ENCODE measurements at regions not wholly inside any gene's neighbourhood (a gene's known extent, or its start where the extent isn't known, plus 50 kb on each side); places are given as distances from the start of the nearest gene placed in this dataset.

- WGBS (ENCODE audit: insufficient coverage), result 85% methylated on average over 16 of the region's 18 CpGs
Measured at GRCh38 chr7:156173748-156174353, 361.6 kb upstream of the SHH start.

DNA sequence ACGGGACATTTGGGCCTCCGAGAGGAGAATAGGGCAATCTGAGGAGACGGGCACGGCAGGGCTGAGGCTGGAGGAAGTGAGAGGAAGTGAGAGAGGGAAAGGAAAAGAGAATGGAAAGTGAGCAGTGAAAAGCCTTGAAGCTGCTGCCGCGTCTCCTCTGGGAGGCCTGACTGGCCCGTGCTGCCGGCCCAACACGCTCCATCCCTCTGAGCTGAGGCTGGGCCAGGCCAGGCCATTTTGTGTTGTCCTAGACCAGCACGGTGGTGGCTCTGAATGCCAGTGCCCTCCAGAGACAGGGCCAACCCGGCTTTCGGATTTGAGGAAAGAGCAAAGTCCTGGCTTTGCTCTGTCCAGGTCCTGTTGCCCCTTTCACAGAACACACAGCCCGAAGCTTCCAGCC lies 361.1 kb upstream of the SHH start:
- Histone ChIP-seq H4K20me1 (ENCODE audit: control insufficient read depth, insufficient read depth, low read length, poor library complexity, severe bottlenecking) (no peaks in the 10 kb centered on the region), H3K27ac (ENCODE audit: low read length in 2 of 2) (no peak overlapping the region), H3K4me3 (ENCODE audit: control extremely low read depth in 1 of 5, extremely low read depth in 1 of 5, insufficient read depth in 1 of 5, low read depth in 2 of 5, low read length in 4 of 5) (no peak overlapping the region), H3K9ac (ENCODE audit: low read length) (no peak overlapping the region), H3K9me3 (ENCODE audit: control extremely low read depth in 1 of 3, control insufficient read depth in 2 of 3, insufficient read depth in 1 of 3, low read length in 2 of 3) (peaks cover 0 to 5% (median 0%) of the 10 kb centered on the region in 3 donors), H3K36me3 (replicated peaks in 1 of 2; ENCODE audit: control extremely low read depth in 1 of 2, control insufficient read depth in 1 of 2, extremely low read depth in 1 of 2, insufficient read depth in 2 of 2, low read length in 1 of 2) (no peaks in the 10 kb centered on the region), H3K27me3 (replicated peaks in 1 of 4; ENCODE audit: control extremely low read depth in 1 of 4, control insufficient read depth in 3 of 4, insufficient read depth in 4 of 4, low read length in 3 of 4) (no peaks in the 10 kb centered on the region), H3K4me1 (ENCODE audit: control insufficient read depth in 2 of 2, insufficient read depth in 2 of 2, low read length in 2 of 2) (no peaks in the 10 kb centered on the region), H3K79me2 (ENCODE audit: control insufficient read depth, insufficient read depth, low read length) (no peaks in the 10 kb centered on the region), H2AFZ (ENCODE audit: insufficient read depth, low read depth, low read length, poor library complexity, severe bottlenecking) (no peak overlapping the region), H3K4me2 (replicated peaks; ENCODE audit: low read depth, low read length, poor library complexity, severe bottlenecking) (no peak overlapping the region)
- POLR2A ChIA-PET, result no interaction called here
- ATAC-seq (ENCODE audit: low read depth), result no peak
- WGBS (ENCODE audit: insufficient coverage), result 64% methylated on average over 10 of the region's 13 CpGs
- CTCF ChIA-PET, result no interaction called here
- DNase-seq, result no peak
- H3K4me1 Mint-ChIP-seq, result no peaks in the 10 kb centered on the region
- no peaks in the 10 kb centered on the region for H3K9me3 Mint-ChIP-seq (ENCODE audit: insufficient read depth)
- no peak overlapping the region for H3K27ac Mint-ChIP-seq
- no peaks in the 10 kb centered on the region for H3K27me3 Mint-ChIP-seq
- no peak overlapping the region for H3K4me3 Mint-ChIP-seq
- intact Hi-C loops (cut with micrococcal nuclease), result no loop called here
- TF ChIP-seq EZH2 (IDR thresholded peaks at IDR 0.05; ENCODE audit: borderline replicate concordance, insufficient read depth, low read depth, low read length, poor library complexity, severe bottlenecking), result no peak
- TF ChIP-seq, protein P1, sequence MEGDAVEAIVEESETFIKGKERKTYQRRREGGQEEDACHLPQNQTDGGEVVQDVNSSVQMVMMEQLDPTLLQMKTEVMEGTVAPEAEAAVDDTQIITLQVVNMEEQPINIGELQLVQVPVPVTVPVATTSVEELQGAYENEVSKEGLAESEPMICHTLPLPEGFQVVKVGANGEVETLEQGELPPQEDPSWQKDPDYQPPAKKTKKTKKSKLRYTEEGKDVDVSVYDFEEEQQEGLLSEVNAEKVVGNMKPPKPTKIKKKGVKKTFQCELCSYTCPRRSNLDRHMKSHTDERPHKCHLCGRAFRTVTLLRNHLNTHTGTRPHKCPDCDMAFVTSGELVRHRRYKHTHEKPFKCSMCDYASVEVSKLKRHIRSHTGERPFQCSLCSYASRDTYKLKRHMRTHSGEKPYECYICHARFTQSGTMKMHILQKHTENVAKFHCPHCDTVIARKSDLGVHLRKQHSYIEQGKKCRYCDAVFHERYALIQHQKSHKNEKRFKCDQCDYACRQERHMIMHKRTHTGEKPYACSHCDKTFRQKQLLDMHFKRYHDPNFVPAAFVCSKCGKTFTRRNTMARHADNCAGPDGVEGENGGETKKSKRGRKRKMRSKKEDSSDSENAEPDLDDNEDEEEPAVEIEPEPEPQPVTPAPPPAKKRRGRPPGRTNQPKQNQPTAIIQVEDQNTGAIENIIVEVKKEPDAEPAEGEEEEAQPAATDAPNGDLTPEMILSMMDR (IDR thresholded peaks at IDR 0.05), result no peak

More at GRCh38 chr7:156173748-156174353, 361.6 kb upstream of the SHH start:
- H3K27me3 Mint-ChIP-seq, result no peaks in the 10 kb centered on the region
- Histone ChIP-seq H4K20me1 (ENCODE audit: control insufficient read depth, insufficient read depth, low read length, poor library complexity, severe bottlenecking) (no peaks in the 10 kb centered on the region), H3K9ac (ENCODE audit: low read length) (no peak overlapping the region), H3K27ac (ENCODE audit: low read length in 2 of 2) (no peak overlapping the region), H3K27me3 (replicated peaks in 1 of 4; ENCODE audit: control extremely low read depth in 1 of 4, control insufficient read depth in 3 of 4, insufficient read depth in 4 of 4, low read length in 3 of 4) (no peaks in the 10 kb centered on the region), H3K36me3 (replicated peaks in 1 of 2; ENCODE audit: control extremely low read depth in 1 of 2, control insufficient read depth in 1 of 2, extremely low read depth in 1 of 2, insufficient read depth in 2 of 2, low read length in 1 of 2) (no peaks in the 10 kb centered on the region), H3K9me3 (ENCODE audit: control extremely low read depth in 1 of 3, control insufficient read depth in 2 of 3, insufficient read depth in 1 of 3, low read length in 2 of 3) (peaks cover 0 to 5% (median 0%) of the 10 kb centered on the region in 3 donors), H3K4me3 (ENCODE audit: control extremely low read depth in 1 of 5, extremely low read depth in 1 of 5, insufficient read depth in 1 of 5, low read depth in 2 of 5, low read length in 4 of 5) (no peak overlapping the region), H2AFZ (ENCODE audit: insufficient read depth, low read depth, low read length, poor library complexity, severe bottlenecking) (no peak overlapping the region), H3K4me1 (ENCODE audit: control insufficient read depth in 2 of 2, insufficient read depth in 2 of 2, low read length in 2 of 2) (no peaks in the 10 kb centered on the region), H3K79me2 (ENCODE audit: control insufficient read depth, insufficient read depth, low read length) (no peaks in the 10 kb centered on the region), H3K4me2 (replicated peaks; ENCODE audit: low read depth, low read length, poor library complexity, severe bottlenecking) (no peak overlapping the region)
- TF ChIP-seq, protein P1 (IDR thresholded peaks at IDR 0.05), result no peak
- no peak for TF ChIP-seq EZH2 (IDR thresholded peaks at IDR 0.05; ENCODE audit: borderline replicate concordance, insufficient read depth, low read depth, low read length, poor library complexity, severe bottlenecking)
- ChIA-PET CTCF (no interaction called here), POLR2A (no interaction called here)
- H3K9me3 Mint-ChIP-seq (ENCODE audit: insufficient read depth), result no peaks in the 10 kb centered on the region
- no peaks in the 10 kb centered on the region for H3K4me1 Mint-ChIP-seq
- no peak overlapping the region for H3K4me3 Mint-ChIP-seq
- H3K27ac Mint-ChIP-seq, result no peak overlapping the region
- ATAC-seq (ENCODE audit: low read depth), result no peak
- DNase-seq, result no peak
- intact Hi-C loops (cut with micrococcal nuclease), result no loop called here

All from B cell (primary cell).